Bronchial epithelial cell (primary cell): ENCODE measurements at regions not wholly inside any gene's neighbourhood (a gene's known extent, or its start where the extent isn't known, plus 50 kb on each side); places are given as distances from the start of the nearest gene placed in this dataset.
"Not testable (repeated sequence)": the region's sequence is repeated elsewhere in the genome, so short reads cannot be mapped to it uniquely, and the experiment has no call there.

Experiments
- DNase-seq: peaks from one replicate; pipeline ENCODE4 v3.0.0-alpha.2; 2010; ENCODE audit warnings: low read depth
- FAIRE-seq: peaks from 2 replicates; lab custom pipeline; 2011; peaks lifted over from hg19 to GRCh38; lab: Jason Lieb, UNC
- H3K27me3 ChIP-seq: 2 replicates; pipeline ENCODE4 v1.5.1; 2011; ENCODE audit warnings: low read length; ENCODE audit not compliant: control insufficient read depth, insufficient read depth
- H3K36me3 ChIP-seq: 2 replicates; pipeline ENCODE4 v1.5.1; 2011; ENCODE audit warnings: low read length; ENCODE audit not compliant: control insufficient read depth, insufficient read depth
- H3K4me3 ChIP-seq: 2 replicates; pipeline ENCODE4 v1.5.1; 2011; ENCODE audit warnings: mild to moderate bottlenecking, low read depth, low read length, control low read depth
- TF ChIP-seq, protein P1 (sequence below): IDR thresholded peaks from 2 replicates; pipeline ENCODE4 v1.5.1; 2011; ENCODE audit warnings: mild to moderate bottlenecking, moderate library complexity, low read length, control low read depth, inconsistent platforms; ENCODE audit not compliant: insufficient read depth, severe bottlenecking

- H3K36me3 ChIP-seq: no peaks in the 10 kb centered on the region
- DNase-seq (no peak), FAIRE-seq (no peak)
- no peak overlapping the region for H3K4me3 ChIP-seq
- TF ChIP-seq, protein P1, sequence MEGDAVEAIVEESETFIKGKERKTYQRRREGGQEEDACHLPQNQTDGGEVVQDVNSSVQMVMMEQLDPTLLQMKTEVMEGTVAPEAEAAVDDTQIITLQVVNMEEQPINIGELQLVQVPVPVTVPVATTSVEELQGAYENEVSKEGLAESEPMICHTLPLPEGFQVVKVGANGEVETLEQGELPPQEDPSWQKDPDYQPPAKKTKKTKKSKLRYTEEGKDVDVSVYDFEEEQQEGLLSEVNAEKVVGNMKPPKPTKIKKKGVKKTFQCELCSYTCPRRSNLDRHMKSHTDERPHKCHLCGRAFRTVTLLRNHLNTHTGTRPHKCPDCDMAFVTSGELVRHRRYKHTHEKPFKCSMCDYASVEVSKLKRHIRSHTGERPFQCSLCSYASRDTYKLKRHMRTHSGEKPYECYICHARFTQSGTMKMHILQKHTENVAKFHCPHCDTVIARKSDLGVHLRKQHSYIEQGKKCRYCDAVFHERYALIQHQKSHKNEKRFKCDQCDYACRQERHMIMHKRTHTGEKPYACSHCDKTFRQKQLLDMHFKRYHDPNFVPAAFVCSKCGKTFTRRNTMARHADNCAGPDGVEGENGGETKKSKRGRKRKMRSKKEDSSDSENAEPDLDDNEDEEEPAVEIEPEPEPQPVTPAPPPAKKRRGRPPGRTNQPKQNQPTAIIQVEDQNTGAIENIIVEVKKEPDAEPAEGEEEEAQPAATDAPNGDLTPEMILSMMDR: no peak
- no peaks in the 10 kb centered on the region for H3K27me3 ChIP-seq
Measured at GRCh38 chr17:31736855-31737625, 122.0 kb downstream of the COPRS start.

- TF ChIP-seq, protein P1: no peak
- DNase-seq: no peak
Measured at GRCh38 chr17:31733326-31733725, 125.7 kb downstream of the COPRS start.

GRCh38 chr17:31731585-31732154, 127.4 kb downstream of the COPRS start:
- H3K4me3 ChIP-seq, FAIRE-seq, DNase-seq, H3K36me3 ChIP-seq, H3K27me3 ChIP-seq: not testable (repeated sequence)

More at GRCh38 chr17:31733326-31733725, 125.7 kb downstream of the COPRS start:
- no peak for FAIRE-seq
- Histone ChIP-seq H3K4me3 (no peak overlapping the region), H3K27me3 (no peaks in the 10 kb centered on the region), H3K36me3 (no peaks in the 10 kb centered on the region)

DNA sequence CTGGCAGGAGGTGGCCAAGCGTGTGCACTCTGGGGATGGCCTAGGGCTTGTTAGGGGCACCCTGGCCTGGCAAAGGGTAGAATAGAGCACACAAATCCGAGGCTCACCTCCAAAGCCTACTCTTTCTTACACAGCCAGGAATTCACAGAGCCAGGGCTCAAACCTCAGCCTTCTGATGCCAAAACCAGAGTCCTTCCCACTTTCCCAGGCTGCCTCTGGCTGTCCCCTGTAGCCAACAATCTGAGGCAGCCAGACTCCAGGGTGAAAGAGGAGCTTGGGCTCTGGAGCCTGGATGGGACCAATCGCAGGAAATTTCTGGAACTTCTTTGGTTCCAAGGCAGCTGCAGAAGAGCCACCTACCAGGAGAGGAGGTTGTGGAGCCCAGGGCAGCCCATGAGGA, 127.9 kb downstream of the COPRS start:
- Histone ChIP-seq H3K36me3 (no peaks in the 10 kb centered on the region), H3K4me3 (no peak overlapping the region), H3K27me3 (no peaks in the 10 kb centered on the region)
- DNase-seq: no peak
- TF ChIP-seq, protein P1: no peak
- no peak for FAIRE-seq

- Histone ChIP-seq H3K27me3 (no peaks in the 10 kb centered on the region), H3K4me3 (no peak overlapping the region), H3K36me3 (no peaks in the 10 kb centered on the region)
- TF ChIP-seq, protein P1: no peak
- FAIRE-seq (no peak), DNase-seq (peak; percentile 86)
Measured at GRCh38 chr17:31726980-31727427, 132.0 kb downstream of the COPRS start.

GRCh38 chr17:31724619-31725018, 134.4 kb downstream of the COPRS start:
- DNase-seq (no peak), FAIRE-seq (no peak)
- Histone ChIP-seq H3K4me3 (no peak overlapping the region), H3K36me3 (no peaks in the 10 kb centered on the region), H3K27me3 (no peaks in the 10 kb centered on the region)
- TF ChIP-seq, protein P1: no peak
